GM11168 (cell line): ENCODE measurements at regions not wholly inside any gene's neighbourhood (a gene's known extent, or its start where the extent isn't known, plus 50 kb on each side); places are given as distances from the start of the nearest gene placed in this dataset.

Experiments used
- in situ Hi-C: fragments of 300-500 bp; cut with MboI; formaldehyde crosslinking; loops from one replicate; pipeline ENCODE4 v1.12.0; 2022; ENCODE audit warnings: low sequenced_read_pairs; ENCODE audit not compliant: unreplicated experiment

DNA sequence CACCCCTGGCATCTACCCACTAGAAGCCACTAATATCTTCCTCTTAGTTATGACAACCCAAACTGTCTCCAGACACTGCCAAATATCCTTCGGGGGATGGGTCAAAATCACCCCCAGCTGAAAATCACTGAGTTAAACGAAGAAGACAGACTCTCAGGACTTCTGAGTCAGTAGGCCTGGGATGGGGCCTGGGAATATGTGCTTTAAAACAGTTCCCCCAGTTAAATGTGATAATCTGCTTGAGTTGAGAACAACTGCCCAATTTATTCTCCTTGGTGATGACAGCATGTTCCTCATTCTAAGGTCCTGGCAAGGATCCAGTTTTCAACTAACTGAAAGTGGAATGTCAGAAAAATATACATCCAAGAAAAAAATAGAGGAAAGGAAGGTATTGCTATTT is 52.4 kb downstream of the CBLL2 start:
- in situ Hi-C loops, result no loop called here

DNA sequence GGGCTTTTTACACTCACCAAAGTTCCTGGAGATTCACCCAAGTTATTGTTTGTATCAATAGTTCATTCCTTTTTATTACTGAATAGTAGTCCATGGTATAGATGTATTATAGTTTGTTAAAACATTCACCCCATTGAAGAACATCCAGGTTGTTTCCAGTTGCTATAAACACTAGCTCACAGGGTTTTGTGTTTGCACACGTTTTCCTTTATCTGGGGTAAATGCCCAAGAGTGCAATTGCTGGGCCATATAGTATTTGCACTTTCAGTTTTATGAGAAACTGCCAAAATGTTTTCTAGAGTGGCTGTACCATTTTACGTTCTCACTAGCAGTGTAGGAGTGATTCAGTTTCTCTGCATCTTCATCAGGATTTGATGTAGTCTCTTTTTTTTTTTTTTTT is 57.1 kb downstream of the CBLL2 start:
- in situ Hi-C loops, result no loop called here

DNA sequence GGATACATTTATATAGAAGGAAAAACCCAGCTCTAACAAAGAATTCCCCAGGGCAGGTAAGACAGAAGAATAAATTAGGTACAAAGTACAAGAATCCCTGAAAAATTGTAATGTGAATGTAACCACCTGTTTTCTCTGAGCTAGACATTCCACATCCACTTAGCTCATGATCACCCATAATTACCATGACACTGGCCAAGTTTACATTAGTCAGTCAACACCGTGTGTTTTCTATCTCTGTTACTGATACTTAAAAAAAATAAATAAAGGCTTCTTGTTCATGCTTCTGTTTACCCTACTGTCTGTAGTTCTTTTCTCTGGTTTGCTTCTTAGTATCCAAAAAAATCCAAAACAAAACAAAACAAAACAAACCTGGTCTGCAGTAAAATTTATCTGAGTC is 66.0 kb downstream of the CBLL2 start:
- in situ Hi-C loops, result no loop called here

DNA sequence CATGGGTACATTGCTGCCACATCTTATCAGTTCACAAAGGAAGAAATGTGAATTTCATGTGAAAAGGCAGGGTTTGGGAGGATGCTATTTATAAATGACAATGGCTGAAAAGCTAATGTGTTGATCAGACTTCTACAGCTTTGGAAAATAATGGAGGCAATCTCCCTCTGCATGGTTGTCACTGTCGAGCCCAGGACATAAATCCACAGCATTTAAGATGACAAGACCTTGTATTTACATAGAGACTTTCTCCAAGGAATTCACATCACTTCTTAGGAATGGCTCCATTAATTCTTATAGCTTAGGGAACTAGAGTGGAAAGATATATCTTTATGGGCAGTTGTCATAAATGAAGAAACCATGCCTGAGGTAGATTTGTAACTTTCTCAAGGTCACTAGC is 66.7 kb downstream of the CBLL2 start:
- in situ Hi-C loops, result no loop called here

DNA sequence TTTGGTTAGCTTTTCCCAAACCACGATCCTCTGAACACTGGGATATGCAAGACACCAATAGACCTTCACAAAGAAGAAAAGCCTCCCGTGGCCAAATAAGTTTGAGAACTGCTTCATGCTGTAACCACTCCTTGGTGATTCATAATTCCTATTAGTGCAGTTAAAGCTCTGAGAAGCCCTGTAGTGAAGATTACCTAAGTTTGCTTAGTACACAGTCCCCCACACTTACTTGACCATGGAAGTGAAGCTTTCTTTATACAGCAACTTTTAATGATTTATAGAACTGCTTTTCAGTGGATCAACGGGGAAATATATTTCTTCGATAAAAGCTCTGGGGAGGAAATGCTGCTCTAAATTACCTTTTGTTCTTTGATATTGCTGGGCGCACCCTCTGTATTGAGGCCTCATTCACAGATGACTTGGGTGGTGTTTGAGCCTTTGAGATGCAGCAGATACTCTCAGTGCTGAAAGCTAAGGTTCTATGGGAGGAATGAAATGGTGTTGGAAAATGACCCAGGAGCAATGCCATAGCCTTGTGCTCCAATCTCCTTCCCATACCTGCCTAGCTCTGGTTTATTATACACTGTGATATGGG is 67.4 kb downstream of the CBLL2 start:
- in situ Hi-C loops, result no loop called here

DNA sequence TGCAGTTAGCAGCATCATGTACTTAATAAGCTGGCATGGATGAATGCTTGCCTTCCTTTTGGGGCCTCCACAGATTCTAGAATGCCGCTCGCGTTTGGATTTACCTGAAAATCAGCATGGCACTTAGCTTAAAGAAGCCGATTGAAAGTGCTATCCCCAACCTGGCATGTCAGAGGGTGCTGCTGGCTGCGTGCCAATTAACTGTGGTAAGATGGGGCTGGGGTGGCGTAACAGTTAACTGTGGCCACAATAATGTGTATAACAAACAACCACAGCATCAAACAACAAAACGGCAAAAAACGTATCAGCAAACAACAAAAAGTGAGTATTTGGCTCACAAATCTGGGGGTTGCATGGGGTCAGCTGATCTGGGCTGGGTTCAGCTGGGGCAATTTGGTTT is 70.5 kb downstream of the CBLL2 start:
- in situ Hi-C loops, result no loop called here

DNA sequence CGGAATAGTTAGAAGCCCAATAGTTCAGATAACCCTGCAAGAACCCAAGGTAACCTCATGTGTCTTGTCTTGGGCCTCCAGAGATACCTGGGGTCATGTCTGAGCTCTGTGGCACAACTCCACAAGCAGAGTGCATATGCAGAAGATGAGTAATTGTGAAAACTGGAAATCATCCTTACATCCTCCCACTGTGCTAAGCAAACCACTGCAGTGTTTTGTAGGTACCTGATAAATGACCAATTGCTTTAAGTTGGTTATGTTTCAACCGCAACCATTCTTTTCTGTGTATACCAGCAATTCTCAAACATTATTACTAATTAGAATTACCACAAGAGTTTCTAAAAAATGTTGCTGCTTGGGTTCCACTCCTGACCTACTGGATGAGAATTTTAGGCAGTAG is 73.2 kb downstream of the CBLL2 start:
- in situ Hi-C loops, result no loop called here

DNA sequence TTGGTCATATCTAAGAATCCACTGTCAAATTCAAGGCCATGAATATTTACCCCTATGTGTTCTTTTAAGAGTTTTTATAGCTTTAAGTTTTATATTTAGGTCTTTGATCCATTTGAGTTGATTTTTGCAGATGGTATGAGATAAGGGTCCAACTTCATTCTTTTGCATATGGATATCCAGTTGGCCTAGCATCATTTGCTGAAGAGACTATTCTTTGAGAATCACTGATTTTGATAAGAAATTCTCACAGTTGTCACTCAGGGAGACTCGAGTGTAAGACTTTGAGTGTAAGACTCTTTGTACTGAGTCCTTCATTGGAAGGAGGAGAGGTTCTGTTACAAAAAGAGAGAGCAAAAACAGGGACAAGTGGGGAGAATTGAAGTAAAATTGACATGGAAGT is 74.8 kb downstream of the CBLL2 start:
- in situ Hi-C loops, result no loop called here

DNA sequence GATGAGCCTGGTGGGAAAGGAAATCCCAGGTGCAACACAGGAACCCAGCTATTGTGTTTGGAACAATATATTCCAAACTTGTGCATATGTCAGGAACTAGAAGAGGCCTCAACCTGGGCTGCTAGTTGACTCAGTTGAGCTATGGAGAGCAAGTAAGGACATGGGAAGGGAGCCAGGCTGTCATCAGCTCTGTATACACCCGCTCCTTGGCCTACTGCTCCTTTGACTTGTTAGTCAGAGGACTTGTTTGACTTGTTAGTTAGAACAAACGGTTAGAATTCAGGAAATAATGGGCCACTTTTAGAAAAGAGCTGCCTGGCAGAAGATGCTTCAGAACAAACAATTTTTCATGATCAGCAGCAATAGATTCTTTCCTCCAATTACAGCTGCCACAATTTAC is 76.4 kb downstream of the CBLL2 start:
- in situ Hi-C loops, result no loop called here

DNA sequence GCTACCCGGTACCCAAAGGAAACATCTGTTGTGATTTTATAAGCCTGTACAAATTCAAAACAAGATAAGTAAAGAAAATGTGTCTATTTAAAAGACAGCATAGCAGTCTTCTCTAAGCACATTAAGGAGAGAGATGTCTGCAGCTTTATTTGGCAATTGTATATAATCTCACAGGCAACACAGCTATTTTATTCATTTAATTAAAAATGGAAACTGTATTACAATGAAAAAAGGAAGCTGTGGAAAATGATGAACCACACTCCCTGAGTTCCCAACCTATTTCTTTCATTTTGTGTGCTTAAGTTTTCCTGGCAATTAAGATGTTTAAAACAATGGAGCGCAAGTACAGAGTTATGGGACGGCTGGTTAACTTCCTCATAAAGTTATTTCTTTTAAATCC is 78.4 kb downstream of the CBLL2 start:
- in situ Hi-C loops, result no loop called here

DNA sequence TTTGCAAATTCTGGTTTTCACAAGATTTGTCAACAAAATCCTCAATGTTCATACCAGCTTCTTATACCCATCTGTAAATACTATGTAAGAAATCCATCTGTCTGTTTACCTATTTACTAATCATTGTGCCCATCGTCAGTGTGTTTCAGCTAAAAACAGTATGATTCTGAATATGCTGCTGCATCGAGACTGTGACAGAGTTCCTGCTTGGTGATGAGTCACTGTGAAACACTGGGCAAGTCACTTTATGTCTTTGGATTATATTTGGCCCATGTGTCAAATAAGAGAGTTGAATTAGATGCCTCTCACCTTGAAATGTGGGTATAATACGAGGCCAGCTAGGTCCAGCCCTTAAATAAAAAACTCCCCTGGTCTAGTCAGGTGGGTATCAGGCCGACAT is 79.3 kb downstream of the CBLL2 start:
- in situ Hi-C loops, result no loop called here

DNA sequence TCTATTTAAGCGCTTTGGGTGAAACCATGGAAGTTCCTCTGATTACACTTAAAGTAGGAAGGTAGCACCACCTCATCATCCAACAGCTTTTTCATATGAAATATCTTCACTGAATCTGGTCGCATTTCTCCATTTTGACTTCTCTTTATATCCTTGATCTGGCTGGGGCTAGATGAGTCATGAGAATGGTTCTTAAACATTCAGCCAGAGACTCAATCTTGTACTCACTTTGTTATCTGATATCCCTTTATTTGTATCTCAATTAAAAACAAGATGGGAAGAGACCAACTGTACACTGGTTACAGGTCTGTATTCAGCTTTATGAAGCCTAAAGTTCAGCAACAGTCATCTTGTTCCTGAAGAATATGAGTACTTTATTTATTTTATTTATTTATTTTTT is 84.9 kb downstream of the CBLL2 start:
- in situ Hi-C loops, result no loop called here

DNA sequence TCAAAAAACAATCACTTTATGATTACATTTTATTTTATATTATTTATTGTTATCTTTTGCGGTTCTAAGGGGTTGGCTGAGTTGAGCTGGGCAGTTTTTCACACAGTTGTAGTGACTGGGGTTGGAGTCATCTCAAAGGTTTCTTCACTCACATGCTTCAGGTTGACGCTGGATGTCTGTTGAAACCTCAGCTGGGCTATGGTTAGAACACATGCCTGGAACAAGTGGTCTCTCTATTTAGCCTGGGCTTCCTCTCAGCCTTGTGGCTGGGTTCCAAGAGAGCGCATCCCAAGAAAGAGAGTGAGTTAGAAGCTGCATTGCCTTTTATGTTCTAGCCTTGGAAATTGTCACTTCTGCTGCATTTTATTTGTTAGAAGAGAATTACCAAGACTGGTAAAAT is 87.4 kb downstream of the CBLL2 start:
- in situ Hi-C loops, result no loop called here

DNA sequence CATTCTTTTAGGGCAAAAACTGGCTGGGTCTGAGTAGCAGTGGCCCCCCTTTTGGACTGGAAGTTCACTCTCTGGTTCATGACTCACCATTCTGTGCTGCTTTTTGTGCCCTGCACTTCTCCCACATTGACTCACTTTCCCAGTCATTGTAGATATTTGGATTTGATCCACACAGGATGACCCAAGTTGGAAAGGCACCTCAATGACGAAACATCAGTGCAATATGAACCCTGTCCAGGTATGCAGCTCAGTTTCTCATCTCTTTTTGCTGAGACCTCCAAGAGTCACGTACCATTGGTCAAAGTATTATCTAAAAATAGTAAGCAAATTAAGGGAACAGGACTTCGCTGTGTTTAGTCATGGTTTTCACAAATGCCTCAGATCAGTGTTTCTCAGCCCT is 92.7 kb downstream of the CBLL2 start:
- in situ Hi-C loops, result no loop called here

DNA sequence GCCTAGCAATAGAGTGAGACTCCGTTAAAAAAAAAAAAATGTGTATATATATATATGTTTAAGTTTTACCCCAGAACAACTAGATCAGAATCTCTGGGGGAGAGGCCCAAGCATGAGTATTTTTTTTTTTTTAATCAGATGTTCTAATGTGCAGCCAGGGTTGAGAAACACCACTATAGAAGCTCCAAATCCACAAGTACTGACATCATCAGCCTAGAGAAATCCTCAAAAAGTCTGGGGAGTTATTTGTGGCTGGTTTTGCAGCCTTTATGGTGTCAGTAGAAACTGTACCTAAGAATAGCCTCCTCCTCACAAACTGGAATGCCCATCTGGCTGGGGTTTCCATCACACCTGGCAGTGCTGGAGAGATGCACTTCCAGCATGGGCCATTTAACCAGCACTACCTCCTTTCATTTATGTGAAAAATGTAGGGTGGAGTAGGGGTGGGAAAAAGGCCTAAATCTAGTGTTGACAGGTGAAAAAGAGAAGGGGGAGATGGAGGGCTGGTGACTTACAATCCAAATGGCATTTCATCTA is 93.5 kb downstream of the CBLL2 start:
- in situ Hi-C loops, result no loop called here

DNA sequence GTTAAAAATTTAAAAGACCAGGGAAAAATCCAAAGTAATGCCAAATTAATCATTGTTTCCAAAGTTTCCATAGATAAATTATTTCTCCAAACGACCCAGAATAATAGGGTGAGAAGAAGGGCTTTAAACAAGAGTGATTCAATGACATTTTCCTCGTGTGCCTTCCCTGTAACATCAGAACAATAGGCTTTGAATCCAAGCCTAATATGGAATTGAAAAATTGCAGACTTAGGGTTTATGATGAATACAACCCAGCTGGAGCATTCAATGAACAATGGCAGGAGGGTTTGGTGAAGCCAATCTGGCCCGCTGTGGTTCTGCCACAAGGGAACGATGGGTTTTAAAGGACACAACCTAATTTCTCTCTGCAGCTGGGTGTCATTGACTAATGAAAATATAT is 94.2 kb downstream of the CBLL2 start:
- in situ Hi-C loops, result no loop called here

DNA sequence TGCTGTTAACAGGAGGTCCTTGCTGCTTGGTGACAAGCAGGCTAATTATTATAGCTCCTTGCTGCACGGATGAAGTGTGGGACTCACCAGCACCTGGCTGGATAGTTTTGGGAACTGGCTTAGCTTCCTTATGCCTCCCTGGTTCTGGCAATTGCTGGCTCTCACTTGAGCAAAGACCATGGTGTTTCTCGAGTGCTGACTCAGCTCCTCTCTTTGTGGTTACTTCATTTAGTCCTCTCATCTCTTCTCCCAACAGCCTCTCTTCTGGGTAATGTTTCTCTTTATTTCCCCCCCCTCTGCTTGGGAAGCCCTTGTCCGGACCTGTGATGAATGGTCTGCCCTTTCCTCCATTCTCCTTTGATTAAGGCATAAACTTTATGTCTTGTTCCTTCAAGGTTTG is 100.4 kb downstream of the CBLL2 start:
- in situ Hi-C loops, result no loop called here

DNA sequence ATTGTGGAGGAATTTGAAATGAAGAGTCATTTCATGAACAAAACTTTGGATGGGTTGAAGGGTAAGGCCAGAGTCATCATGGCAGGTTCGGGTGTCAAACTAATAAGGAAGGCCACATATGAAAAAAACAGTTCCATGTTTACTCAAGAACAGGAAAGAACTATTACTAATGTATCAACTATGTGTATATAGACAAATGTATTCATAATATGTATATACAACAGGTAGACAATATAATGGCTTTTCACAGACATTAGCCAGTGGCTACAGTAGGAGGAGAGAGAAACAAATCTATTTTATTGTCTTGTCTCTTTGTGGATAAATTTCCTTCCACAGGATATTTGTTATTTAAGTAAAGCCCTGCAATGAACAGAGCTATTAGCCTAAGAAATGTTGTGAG is 101.1 kb downstream of the CBLL2 start:
- in situ Hi-C loops, result no loop called here

DNA sequence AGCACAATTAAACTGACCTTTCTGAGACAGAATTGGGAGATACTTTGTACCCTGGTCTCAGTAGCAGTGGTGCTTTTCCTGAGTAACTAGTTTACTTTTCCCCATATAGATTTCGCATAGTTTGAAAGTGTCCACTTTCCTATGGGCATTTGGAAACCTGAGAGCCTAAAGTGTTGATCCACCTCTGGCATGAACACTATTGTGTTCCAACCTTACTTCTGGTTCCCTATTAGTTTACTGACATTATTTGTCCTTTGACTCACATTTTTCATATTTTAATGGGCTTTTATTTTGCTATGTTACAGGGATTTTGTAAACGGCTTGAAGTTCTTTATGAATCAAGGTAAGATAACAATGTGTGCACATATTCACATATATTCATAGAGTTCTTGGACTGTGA is 103.7 kb downstream of the CBLL2 start:
- in situ Hi-C loops, result no loop called here

DNA sequence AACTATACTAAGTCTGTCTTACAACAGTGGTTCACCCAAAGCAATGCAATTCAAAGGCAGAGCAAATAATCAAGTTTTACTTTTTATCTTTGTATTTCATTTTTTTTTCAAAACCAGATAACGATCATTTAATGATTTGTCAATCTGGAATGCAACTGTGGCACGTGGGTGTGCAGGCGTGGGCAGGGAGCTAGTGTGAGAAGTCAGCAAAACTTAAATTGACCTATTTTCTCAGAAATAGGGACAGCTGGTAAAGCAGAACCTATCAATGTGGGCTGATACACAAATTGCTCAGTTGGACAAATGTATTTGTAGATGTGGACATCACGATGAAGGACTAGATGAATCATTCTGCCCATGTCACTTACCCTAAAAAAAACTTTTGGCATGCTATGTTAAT is 105.6 kb downstream of the CBLL2 start:
- in situ Hi-C loops, result no loop called here

DNA sequence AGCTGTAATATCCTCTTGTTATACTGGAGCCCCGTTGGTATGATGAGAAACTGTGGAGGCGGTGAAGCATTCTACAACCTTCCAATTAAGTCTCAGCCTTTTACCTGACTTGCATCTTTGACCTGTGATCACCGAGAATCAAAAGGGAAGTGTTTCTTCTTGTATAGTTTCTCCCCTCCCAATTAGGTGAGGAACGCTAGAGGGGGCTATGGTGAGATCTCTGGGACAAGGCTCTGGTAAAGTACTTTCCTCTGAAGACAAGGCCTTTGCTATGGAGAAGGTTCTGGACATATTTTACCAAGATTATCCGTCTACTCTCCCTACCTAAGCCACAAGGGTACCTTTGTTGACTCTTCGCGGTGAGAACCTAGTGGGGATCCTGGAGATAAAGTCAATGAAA is 111.3 kb downstream of the CBLL2 start:
- in situ Hi-C loops, result no loop called here

DNA sequence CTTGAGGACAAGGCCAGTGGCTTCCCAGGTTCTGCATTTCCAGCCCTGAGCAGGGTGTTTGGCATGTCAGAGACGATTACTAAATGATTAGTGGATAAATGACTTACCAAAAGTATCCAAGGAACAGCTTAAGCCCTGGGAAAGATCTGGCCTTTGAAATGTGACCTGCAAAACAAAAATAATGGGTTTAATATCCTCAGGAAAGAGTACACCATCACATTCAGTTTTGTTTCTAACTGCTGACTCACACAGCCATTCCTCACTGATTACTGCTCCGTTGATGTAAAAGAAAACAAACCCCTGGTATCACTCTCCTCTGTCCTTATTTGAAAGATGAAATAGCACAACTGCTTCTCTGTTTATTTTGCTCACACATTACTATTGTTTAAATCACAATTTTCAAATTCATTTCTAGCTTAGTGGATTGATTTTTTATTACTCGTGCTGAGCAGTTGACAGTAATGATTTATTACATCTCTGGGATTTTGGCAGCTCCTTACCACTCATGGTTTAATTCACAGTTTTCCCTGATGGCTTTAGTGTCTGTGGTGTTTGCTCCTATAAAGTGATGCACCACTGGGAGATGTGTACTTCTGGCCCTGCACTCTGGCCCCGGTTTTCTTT is 117.0 kb downstream of the CBLL2 start:
- in situ Hi-C loops, result no loop called here
